SU-DHL-6 (cell line): ENCODE measurements at regions not wholly inside any gene's neighbourhood (a gene's known extent, or its start where the extent isn't known, plus 50 kb on each side); places are given as distances from the start of the nearest gene placed in this dataset.

Experiments
- EZH2phosphoT487 ChIP-seq: fragments of 200-600 bp; sonication (generic), shearing (Covaris generic); conservative IDR thresholded peaks from 2 replicates; pipeline ENCODE4 v1.6.1; 2018; ENCODE audit warnings: mild to moderate bottlenecking, antibody characterized with exemption, low read length, moderate library complexity, mixed read lengths
- TF ChIP-seq, protein P1 (sequence below): fragments of 200-600 bp; sonication (generic); IDR thresholded peaks from one replicate; pipeline ENCODE4 v1.5.1; 2017; ENCODE audit warnings: antibody characterized with exemption, mild to moderate bottlenecking, low read length, moderate library complexity; ENCODE audit not compliant: insufficient read depth, poor library complexity, severe bottlenecking

DNA sequence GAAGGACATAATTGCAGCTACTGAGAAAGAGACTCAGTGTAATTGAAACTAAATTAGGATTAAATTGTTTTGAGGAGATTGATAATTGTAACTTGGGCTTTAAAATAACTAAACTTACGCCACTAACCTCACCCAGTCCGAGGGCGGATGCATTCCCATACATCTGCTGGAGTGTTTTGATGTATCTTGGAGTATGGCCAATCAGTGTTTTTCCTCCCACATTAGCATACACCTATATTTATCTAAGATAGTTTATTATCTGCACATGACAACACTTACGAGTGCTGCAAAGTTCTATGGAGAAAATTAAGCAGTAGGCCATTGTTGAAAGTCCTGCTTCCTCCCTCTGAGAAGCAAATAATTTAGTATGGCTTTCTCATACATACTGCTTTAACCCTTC lies 184.7 kb upstream of the PLEKHG7 start:
- TF ChIP-seq, protein P1, sequence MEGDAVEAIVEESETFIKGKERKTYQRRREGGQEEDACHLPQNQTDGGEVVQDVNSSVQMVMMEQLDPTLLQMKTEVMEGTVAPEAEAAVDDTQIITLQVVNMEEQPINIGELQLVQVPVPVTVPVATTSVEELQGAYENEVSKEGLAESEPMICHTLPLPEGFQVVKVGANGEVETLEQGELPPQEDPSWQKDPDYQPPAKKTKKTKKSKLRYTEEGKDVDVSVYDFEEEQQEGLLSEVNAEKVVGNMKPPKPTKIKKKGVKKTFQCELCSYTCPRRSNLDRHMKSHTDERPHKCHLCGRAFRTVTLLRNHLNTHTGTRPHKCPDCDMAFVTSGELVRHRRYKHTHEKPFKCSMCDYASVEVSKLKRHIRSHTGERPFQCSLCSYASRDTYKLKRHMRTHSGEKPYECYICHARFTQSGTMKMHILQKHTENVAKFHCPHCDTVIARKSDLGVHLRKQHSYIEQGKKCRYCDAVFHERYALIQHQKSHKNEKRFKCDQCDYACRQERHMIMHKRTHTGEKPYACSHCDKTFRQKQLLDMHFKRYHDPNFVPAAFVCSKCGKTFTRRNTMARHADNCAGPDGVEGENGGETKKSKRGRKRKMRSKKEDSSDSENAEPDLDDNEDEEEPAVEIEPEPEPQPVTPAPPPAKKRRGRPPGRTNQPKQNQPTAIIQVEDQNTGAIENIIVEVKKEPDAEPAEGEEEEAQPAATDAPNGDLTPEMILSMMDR: no peak
- no peak for TF ChIP-seq EZH2phosphoT487
